Karpas-422 (cell line): ENCODE measurements at regions not wholly inside any gene's neighbourhood (a gene's known extent, or its start where the extent isn't known, plus 50 kb on each side); places are given as distances from the start of the nearest gene placed in this dataset.

ENCODE experiments used
- DNase-seq: peaks from one replicate; pipeline ENCODE4 v3.0.0-alpha.2; 2015
- H2AFZ ChIP-seq: fragments of 200-600 bp; sonication (generic); 2 replicates; pipeline ENCODE4 v1.6.1; 2014; ENCODE audit warnings: antibody characterized with exemption, low read length, mixed read lengths
- H3K27ac ChIP-seq: fragments of 200-600 bp; sonication (generic); 2 replicates; pipeline ENCODE4 v1.5.1; 2014; ENCODE audit warnings: mild to moderate bottlenecking, low read length, moderate library complexity
- H3K27me3 ChIP-seq: fragments of 200-600 bp; sonication (generic); 2 replicates; pipeline ENCODE4 v1.6.1; 2014; ENCODE audit warnings: low read length, mixed read lengths
- H3K36me3 ChIP-seq: fragments of 200-600 bp; sonication (generic); 2 replicates; pipeline ENCODE4 v1.6.1; 2014; ENCODE audit warnings: low read length, mixed read lengths; ENCODE audit not compliant: insufficient read depth
- H3K4me1 ChIP-seq: fragments of 200-600 bp; sonication (generic); 2 replicates; pipeline ENCODE4 v1.6.1; 2014; ENCODE audit warnings: mild to moderate bottlenecking, low read length, mixed read lengths
- H3K4me2 ChIP-seq: fragments of 200-600 bp; sonication (generic); 2 replicates; pipeline ENCODE4 v1.6.1; 2014; ENCODE audit warnings: low read length, low read depth, mild to moderate bottlenecking; ENCODE audit not compliant: poor library complexity, severe bottlenecking
- H3K4me3 ChIP-seq: fragments of 200-600 bp; sonication (generic); 2 replicates; pipeline ENCODE4 v1.5.1; 2014; ENCODE audit warnings: mild to moderate bottlenecking, antibody characterized with exemption, low read length, mixed read lengths
- H3K79me2 ChIP-seq: fragments of 200-600 bp; sonication (generic); 2 replicates; pipeline ENCODE4 v1.6.1; 2014; ENCODE audit warnings: mild to moderate bottlenecking, low read length, mixed read lengths
- H3K9ac ChIP-seq: fragments of 200-600 bp; sonication (generic); 2 replicates; pipeline ENCODE4 v1.6.0; 2014; ENCODE audit warnings: low read length
- H3K9me2 ChIP-seq: fragments of 200-600 bp; sonication (generic), shearing (Covaris generic); replicated peaks from 2 replicates; pipeline ENCODE4 v1.6.0; 2014; ENCODE audit warnings: mild to moderate bottlenecking, low read length, moderate library complexity; ENCODE audit not compliant: insufficient read depth
- H3K9me3 ChIP-seq: fragments of 300-700, 200-600 bp; sonication (generic); 2 replicates; pipeline ENCODE4 v1.6.1; 2014; ENCODE audit warnings: low read length, mixed read lengths
- H4K20me1 ChIP-seq: fragments of 200-600 bp; sonication (generic); 2 replicates; pipeline ENCODE4 v1.6.1; 2014; ENCODE audit warnings: mild to moderate bottlenecking, antibody characterized with exemption, low read length, low read depth; ENCODE audit not compliant: insufficient read depth

- Histone ChIP-seq H3K4me2 (no peak overlapping the region), H3K9ac (no peak overlapping the region), H3K9me2 (no peaks in the 10 kb centered on the region), H3K79me2 (no peaks in the 10 kb centered on the region), H2AFZ (no peak overlapping the region), H3K9me3 (peaks cover 3% of the 10 kb centered on the region; the same call in 1 of the 2 replicates), H3K27me3 (no peaks in the 10 kb centered on the region), H4K20me1 (no peaks in the 10 kb centered on the region), H3K36me3 (no peaks in the 10 kb centered on the region), H3K4me1 (no peaks in the 10 kb centered on the region), H3K27ac (no peak overlapping the region), H3K4me3 (no peak overlapping the region)
- DNase-seq = no peak
Observed at GRCh38 chr15:98217356-98217755, 256.9 kb downstream of the ARRDC4 start.

- H4K20me1 ChIP-seq = no peaks in the 10 kb centered on the region
- no peaks in the 10 kb centered on the region for H3K9me2 ChIP-seq
- H3K79me2 ChIP-seq = no peaks in the 10 kb centered on the region
- H3K9ac ChIP-seq = no peak overlapping the region
- no peaks in the 10 kb centered on the region for H3K36me3 ChIP-seq
- no peak overlapping the region for H3K4me2 ChIP-seq
- peaks cover 3% of the 10 kb centered on the region; the same call in 1 of the 2 replicates for H3K9me3 ChIP-seq
- DNase-seq = no peak
- H2AFZ ChIP-seq = no peak overlapping the region
- no peak overlapping the region for H3K27ac ChIP-seq
- no peak overlapping the region for H3K4me3 ChIP-seq
- no peaks in the 10 kb centered on the region for H3K4me1 ChIP-seq
- H3K27me3 ChIP-seq = no peaks in the 10 kb centered on the region
Observed at GRCh38 chr15:98221144-98221543, 260.6 kb downstream of the ARRDC4 start.

DNA sequence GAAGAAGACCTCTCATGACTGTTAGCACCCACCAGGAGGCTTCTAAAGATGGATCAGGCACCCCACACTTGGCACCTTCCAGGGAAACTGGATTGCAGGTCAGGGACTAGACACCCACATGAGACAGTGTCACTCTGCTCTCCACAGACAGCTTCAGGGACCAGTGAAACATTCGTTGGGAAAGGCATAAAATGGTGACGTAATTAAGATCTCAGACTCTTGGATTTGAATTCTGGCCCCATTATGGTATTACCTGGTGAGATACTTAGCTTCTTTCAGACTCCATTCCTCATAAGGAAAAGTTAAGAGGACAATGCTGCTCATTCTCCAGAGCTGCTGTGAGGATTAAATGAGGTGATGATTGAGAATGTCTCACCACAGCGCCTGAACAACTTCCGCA lies 261.1 kb downstream of the ARRDC4 start:
- no peak overlapping the region for H3K4me3 ChIP-seq
- H3K36me3 ChIP-seq = no peaks in the 10 kb centered on the region
- no peaks in the 10 kb centered on the region for H3K27me3 ChIP-seq
- no peaks in the 10 kb centered on the region for H3K79me2 ChIP-seq
- DNase-seq = no peak
- no peak overlapping the region for H3K27ac ChIP-seq
- no peak overlapping the region for H2AFZ ChIP-seq
- no peaks in the 10 kb centered on the region for H3K4me1 ChIP-seq
- no peak overlapping the region for H3K4me2 ChIP-seq
- H3K9me3 ChIP-seq = peaks cover 3% of the 10 kb centered on the region; the same call in 1 of the 2 replicates
- H3K9me2 ChIP-seq = no peaks in the 10 kb centered on the region
- no peaks in the 10 kb centered on the region for H4K20me1 ChIP-seq
- no peak overlapping the region for H3K9ac ChIP-seq

DNA sequence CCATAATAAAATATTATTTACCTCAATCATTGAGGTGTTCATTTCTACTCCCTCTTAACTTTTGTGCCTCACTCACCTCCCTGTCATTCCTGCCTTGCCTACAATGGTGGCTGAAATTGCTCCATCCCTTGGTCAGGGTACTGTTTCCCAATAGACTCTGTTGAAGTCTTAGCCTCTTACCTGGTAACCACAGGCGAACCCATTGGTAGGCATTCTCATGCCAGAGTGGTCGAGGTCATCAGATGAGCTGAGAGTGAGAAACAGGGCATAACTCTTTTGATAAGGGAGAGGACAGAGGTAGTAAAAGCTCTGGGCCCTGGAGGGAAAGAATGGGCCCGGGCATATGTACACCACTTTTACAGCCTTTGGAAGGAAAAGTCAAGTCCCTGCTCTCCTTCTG lies 265.6 kb downstream of the ARRDC4 start:
- Histone ChIP-seq H3K9ac (no peak overlapping the region), H3K9me2 (no peaks in the 10 kb centered on the region), H3K4me2 (no peak overlapping the region), H2AFZ (no peak overlapping the region), H3K36me3 (no peaks in the 10 kb centered on the region), H3K9me3 (peaks cover 23% of the 10 kb centered on the region), H3K4me1 (no peaks in the 10 kb centered on the region), H3K4me3 (no peak overlapping the region), H3K27me3 (no peaks in the 10 kb centered on the region), H4K20me1 (no peaks in the 10 kb centered on the region), H3K79me2 (no peaks in the 10 kb centered on the region), H3K27ac (no peak overlapping the region)
- no peak for DNase-seq

- no peaks in the 10 kb centered on the region for H3K36me3 ChIP-seq
- no peak for DNase-seq
- peaks cover 21% of the 10 kb centered on the region for H3K9me3 ChIP-seq
- no peaks in the 10 kb centered on the region for H3K4me1 ChIP-seq
- no peak overlapping the region for H2AFZ ChIP-seq
- no peak overlapping the region for H3K4me2 ChIP-seq
- no peak overlapping the region for H3K9ac ChIP-seq
- no peaks in the 10 kb centered on the region for H3K27me3 ChIP-seq
- H3K4me3 ChIP-seq = no peak overlapping the region
- no peaks in the 10 kb centered on the region for H3K9me2 ChIP-seq
- H3K79me2 ChIP-seq = no peaks in the 10 kb centered on the region
- no peaks in the 10 kb centered on the region for H4K20me1 ChIP-seq
- H3K27ac ChIP-seq = no peak overlapping the region
Observed at GRCh38 chr15:98226578-98226977, 266.1 kb downstream of the ARRDC4 start.

- Histone ChIP-seq H3K4me2 (no peak overlapping the region), H3K27ac (no peak overlapping the region), H3K36me3 (no peaks in the 10 kb centered on the region), H3K4me3 (no peak overlapping the region), H3K9me3 (peaks cover 24% of the 10 kb centered on the region), H3K27me3 (no peaks in the 10 kb centered on the region), H3K79me2 (no peaks in the 10 kb centered on the region), H3K9ac (no peak overlapping the region), H3K9me2 (no peaks in the 10 kb centered on the region), H2AFZ (no peak overlapping the region), H3K4me1 (no peaks in the 10 kb centered on the region), H4K20me1 (no peaks in the 10 kb centered on the region)
- DNase-seq = no peak
Observed at GRCh38 chr15:98228846-98229245, 268.3 kb downstream of the ARRDC4 start.

DNA sequence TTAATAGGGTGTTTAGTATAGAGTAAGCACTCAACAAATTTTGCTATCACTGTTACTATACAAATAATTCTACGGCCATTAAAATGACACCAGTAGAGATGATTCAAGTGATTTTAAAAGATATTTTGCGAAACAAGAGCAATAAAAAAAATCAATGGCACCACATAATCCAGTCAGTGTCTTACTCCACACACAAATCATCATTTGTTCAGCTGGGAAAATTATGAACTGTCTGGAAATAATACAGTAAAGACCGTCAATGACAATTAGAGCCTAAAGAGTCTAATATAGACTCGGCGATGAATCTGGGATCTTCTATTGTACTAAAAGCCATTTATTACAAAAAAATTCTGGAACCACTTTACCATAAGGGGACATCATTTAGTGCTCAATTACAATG lies 270.5 kb downstream of the ARRDC4 start:
- Histone ChIP-seq H3K27ac (no peak overlapping the region), H2AFZ (no peak overlapping the region), H3K27me3 (no peaks in the 10 kb centered on the region), H3K9me2 (no peaks in the 10 kb centered on the region), H3K9ac (no peak overlapping the region), H4K20me1 (no peaks in the 10 kb centered on the region), H3K4me2 (no peak overlapping the region), H3K9me3 (peaks cover 39% of the 10 kb centered on the region), H3K4me3 (no peak overlapping the region), H3K36me3 (no peaks in the 10 kb centered on the region), H3K4me1 (no peaks in the 10 kb centered on the region), H3K79me2 (no peaks in the 10 kb centered on the region)
- no peak for DNase-seq

DNA sequence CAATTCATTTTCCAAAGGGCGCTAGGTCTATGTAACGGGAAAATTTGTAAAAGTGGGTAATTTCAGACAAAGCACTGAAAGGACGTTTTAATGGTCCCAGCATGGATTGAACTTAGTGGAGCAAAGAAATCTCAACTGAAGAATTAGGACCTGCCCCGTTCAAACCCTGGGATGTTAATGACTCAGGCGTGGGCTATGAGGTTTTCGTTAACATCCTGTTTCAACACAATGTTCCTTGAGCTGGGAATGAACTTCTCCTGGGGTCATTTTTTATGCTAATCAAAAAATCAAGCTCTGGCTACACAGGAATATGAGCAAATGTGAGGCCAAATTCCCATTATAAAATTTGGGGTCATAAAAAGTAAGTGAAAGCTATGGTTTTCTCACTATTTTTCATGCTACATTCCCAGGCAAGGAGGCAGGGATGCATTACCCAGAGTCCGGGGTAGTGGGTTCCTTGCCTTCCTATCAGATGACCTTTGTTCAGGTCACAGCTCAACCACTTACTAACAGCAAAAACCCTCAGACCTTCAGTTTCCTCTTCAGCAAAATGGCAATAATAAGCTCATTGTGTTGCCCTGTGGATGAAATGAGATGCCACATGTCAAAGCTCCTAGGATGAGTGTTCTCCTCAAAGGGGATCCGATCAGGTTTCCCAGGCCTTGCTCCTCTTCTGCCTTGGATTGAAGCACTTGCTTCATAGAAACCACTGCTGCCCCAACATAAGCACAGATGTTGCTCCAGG lies 271.4 kb downstream of the ARRDC4 start:
- Histone ChIP-seq H3K9me3 (peaks cover 38% of the 10 kb centered on the region), H3K4me2 (no peak overlapping the region), H3K36me3 (no peaks in the 10 kb centered on the region), H2AFZ (no peak overlapping the region), H3K27me3 (no peaks in the 10 kb centered on the region), H3K9me2 (no peaks in the 10 kb centered on the region), H3K9ac (no peak overlapping the region), H3K4me1 (no peaks in the 10 kb centered on the region), H3K4me3 (no peak overlapping the region), H3K79me2 (no peaks in the 10 kb centered on the region), H3K27ac (no peak overlapping the region), H4K20me1 (no peaks in the 10 kb centered on the region)
- no peak for DNase-seq
